ENCODE measurements at regions not wholly inside any gene's neighbourhood (a gene's known extent, or its start where the extent isn't known, plus 50 kb on each side); places are given as distances from the start of the nearest gene placed in this dataset.
A peak's percentile ranks its signal among the peaks of the same experiment; 100 is the strongest.

GRCh38 chr10:78927257-78927995 is 141.3 kb upstream of the ZMIZ1 start:
- DNase-seq (ENCODE audit: insufficient read length, low spot score) = no peak
- no peak for FAIRE-seq

GRCh38 chr10:78928330-78928729 is 140.4 kb upstream of the ZMIZ1 start:
- no peak for FAIRE-seq
- no peak for DNase-seq (ENCODE audit: insufficient read length, low spot score)

- DNase-seq (ENCODE audit: insufficient read length, low spot score) (no peak), FAIRE-seq (no peak)
These were observed 139.2 kb upstream of the ZMIZ1 start for GRCh38 chr10:78929541-78929940.

- DNase-seq (ENCODE audit: insufficient read length, low spot score) (no peak), FAIRE-seq (no peak)
These were observed 137.3 kb upstream of the ZMIZ1 start for GRCh38 chr10:78931321-78932053.

GRCh38 chr10:78932054-78932386 is 136.7 kb upstream of the ZMIZ1 start:
- FAIRE-seq (no peak), DNase-seq (ENCODE audit: insufficient read length, low spot score) (no peak)

GRCh38 chr10:78932861-78933260 is 135.9 kb upstream of the ZMIZ1 start:
- FAIRE-seq (no peak), DNase-seq (ENCODE audit: insufficient read length, low spot score) (no peak)

- DNase-seq (ENCODE audit: insufficient read length, low spot score) = no peak
- FAIRE-seq = no peak
These were observed 134.8 kb upstream of the ZMIZ1 start for GRCh38 chr10:78933828-78934531.

GRCh38 chr10:78934532-78934898 is 134.3 kb upstream of the ZMIZ1 start:
- FAIRE-seq (no peak), DNase-seq (ENCODE audit: insufficient read length, low spot score) (no peak)

- no peak for FAIRE-seq
These were observed 133.7 kb upstream of the ZMIZ1 start for GRCh38 chr10:78934994-78935602.

GRCh38 chr10:78935697-78936407 is 132.9 kb upstream of the ZMIZ1 start:
- FAIRE-seq (no peak), DNase-seq (ENCODE audit: insufficient read length, low spot score) (no peak)

More at GRCh38 chr10:78934994-78935602, 133.7 kb upstream of the ZMIZ1 start:
- DNase-seq (ENCODE audit: insufficient read length, low spot score) = no peak

- DNase-seq (ENCODE audit: insufficient read length, low spot score) = no peak
- no peak for FAIRE-seq
These were observed 132.1 kb upstream of the ZMIZ1 start for GRCh38 chr10:78936412-78937342.

GRCh38 chr10:78937393-78937792 is 131.4 kb upstream of the ZMIZ1 start:
- FAIRE-seq = no peak
- no peak for DNase-seq (ENCODE audit: insufficient read length, low spot score)

- FAIRE-seq = no peak
- peak; percentile 33 for DNase-seq (ENCODE audit: insufficient read length, low spot score)
These were observed 130.7 kb upstream of the ZMIZ1 start for GRCh38 chr10:78937800-78938694.

GRCh38 chr10:78938695-78939672 is 129.8 kb upstream of the ZMIZ1 start:
- FAIRE-seq = no peak
- DNase-seq (ENCODE audit: insufficient read length, low spot score) = no peak

- no peak for FAIRE-seq
- DNase-seq (ENCODE audit: insufficient read length, low spot score) = no peak
These were observed 126.7 kb upstream of the ZMIZ1 start for GRCh38 chr10:78942091-78942501.

GRCh38 chr10:78944723-78945312 is 123.9 kb upstream of the ZMIZ1 start:
- FAIRE-seq (no peak), DNase-seq (ENCODE audit: insufficient read length, low spot score) (no peak)

GRCh38 chr10:78945838-78946237 is 122.9 kb upstream of the ZMIZ1 start:
- no peak for DNase-seq (ENCODE audit: insufficient read length, low spot score)
- FAIRE-seq = no peak

Measured in GM19239 (cell line).